GM12874 (cell line): ENCODE measurements at regions not wholly inside any gene's neighbourhood (a gene's known extent, or its start where the extent isn't known, plus 50 kb on each side); places are given as distances from the start of the nearest gene placed in this dataset.

ENCODE experiments used
- TF ChIP-seq, protein P1 (sequence below): IDR thresholded peaks from 2 replicates; pipeline ENCODE4 v1.5.1; 2011; ENCODE audit warnings: low read depth, mild to moderate bottlenecking, control low read depth, low read length, moderate library complexity; ENCODE audit not compliant: insufficient read depth

DNA sequence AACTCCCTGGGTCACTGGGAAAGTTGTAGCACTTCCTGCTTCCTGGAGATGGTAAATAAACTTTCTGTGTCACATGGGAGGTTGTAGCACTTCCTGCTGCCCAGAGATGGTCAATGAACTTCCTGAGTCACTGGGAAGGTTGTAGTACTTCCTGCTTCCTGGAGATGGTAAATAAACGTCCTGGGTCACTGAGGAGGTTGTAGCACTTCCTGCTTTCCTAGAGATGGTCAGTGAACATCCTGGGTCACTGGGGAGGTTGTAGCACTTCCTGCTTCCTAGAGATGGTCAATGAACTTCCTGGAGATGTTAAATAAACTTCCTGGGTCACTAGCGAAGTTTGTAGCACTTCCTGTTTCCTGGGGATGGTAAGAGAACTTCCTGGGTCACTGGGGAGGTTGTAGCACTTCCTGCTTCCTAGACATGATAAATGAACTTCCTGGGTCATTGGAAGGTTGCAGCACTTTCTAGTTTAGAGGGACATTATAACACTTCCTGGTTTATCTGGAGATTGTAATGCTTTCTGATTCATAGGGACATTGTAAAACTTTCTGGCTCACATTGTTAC is 62.3 kb upstream of the CD99 start:
- TF ChIP-seq, protein P1, sequence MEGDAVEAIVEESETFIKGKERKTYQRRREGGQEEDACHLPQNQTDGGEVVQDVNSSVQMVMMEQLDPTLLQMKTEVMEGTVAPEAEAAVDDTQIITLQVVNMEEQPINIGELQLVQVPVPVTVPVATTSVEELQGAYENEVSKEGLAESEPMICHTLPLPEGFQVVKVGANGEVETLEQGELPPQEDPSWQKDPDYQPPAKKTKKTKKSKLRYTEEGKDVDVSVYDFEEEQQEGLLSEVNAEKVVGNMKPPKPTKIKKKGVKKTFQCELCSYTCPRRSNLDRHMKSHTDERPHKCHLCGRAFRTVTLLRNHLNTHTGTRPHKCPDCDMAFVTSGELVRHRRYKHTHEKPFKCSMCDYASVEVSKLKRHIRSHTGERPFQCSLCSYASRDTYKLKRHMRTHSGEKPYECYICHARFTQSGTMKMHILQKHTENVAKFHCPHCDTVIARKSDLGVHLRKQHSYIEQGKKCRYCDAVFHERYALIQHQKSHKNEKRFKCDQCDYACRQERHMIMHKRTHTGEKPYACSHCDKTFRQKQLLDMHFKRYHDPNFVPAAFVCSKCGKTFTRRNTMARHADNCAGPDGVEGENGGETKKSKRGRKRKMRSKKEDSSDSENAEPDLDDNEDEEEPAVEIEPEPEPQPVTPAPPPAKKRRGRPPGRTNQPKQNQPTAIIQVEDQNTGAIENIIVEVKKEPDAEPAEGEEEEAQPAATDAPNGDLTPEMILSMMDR, result no peak

DNA sequence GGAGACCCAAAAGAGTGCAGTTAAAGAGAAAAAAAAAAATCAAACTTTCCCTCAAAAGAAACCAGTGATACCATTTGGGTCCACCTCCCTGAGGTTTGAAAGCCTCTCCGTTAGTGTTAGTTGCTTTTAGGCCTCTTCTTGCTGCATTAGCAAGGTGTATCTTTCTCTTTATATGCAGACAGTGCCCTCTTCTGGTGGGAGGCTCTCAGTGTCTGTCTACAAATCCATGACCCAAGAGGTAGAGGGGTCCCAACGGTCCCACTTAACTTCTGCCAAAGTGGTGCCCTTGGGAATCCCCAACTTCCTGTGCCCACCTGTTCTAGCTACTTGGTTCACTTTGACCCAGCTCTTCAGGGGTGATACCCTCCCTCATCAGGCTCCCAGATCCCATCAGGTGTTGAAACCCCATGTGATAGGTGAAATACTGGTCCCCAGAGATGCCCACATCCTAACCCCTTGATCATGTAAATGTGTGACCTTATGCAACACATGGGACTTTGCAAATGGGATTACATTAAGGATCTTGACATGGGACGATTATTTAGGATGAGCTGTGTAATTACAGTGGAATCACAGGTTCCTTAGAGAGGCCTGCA is 63.7 kb upstream of the CD99 start:
- TF ChIP-seq, protein P1, result peak; percentile 79

DNA sequence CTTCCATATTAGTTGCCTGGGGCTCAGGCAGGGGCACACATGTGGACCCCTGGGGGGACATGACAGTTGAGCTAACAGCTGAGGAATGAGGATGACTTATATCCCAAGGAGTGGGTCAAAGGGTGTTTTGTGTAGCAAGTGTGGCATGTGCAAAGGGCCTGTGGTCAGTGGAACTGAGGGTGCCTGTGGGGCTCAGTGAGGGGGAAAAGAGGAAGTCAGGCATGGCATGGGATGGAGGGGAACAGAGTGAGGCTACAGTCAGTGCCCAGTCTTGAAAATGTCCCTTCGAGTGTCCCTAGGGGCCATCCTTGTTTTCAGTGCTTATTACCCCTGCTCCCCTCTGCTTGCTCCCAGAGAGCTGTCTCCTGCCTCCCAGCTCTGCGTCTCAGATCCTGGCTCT is 64.3 kb upstream of the CD99 start:
- TF ChIP-seq, protein P1, result no peak

DNA sequence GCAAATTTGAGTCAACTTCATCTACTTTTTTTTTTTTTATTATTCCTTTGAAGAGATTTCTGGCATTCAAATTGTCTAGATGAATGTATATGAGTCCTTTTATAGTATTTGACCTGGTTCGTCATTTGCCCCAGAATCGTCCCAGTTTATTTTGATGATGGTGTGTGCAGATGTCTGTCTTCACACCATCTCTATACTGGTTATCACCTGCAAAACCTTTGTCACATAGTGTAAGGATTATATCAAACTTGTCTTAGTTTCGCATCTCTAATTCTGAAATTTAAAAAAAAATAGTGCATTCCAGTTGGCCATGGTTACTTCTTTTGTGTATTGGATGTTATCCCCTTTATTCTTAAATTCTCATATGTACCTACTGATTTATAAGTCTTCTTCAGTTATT is 70.5 kb upstream of the CD99 start:
- TF ChIP-seq, protein P1, result no peak

DNA sequence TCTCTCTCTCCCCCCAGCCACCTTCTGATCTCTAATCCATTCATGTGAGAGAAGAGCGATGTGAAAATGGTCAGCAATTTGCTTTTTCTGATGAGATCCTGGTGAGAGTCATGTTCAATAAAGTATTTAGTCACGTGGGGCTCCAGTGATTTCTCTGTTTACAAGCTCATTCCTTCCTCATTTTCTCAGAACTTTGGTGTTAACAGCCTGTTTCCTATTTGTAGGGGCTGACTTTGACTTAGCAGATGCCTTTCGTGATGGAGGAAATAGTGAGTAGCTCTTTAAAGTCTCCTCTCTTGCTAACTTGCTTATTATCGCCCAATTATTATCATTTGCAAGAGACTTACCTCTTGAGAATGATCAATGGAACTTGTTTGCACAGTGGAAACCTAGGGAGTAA is 72.6 kb upstream of the CD99 start:
- TF ChIP-seq, protein P1, result no peak

DNA sequence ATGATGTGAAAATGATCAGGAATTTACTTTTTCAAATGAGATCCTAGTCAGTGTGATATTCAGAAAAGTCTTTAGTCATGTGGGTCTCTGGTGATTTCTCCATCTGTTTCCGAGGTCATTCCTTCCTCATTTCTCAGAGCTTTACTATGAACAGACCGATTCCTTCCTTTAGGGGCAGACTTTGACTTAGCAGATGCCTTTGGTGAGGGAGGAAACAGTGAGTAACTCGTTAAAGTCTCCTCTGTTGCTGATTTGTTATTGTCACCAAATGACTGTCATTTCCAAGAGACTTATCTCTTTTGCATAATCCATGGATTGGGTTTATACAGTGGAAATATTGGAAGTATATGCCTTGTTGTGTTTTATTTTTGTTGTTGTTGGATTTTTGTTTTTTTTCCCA is 76.2 kb upstream of the CD99 start:
- TF ChIP-seq, protein P1, result no peak

DNA sequence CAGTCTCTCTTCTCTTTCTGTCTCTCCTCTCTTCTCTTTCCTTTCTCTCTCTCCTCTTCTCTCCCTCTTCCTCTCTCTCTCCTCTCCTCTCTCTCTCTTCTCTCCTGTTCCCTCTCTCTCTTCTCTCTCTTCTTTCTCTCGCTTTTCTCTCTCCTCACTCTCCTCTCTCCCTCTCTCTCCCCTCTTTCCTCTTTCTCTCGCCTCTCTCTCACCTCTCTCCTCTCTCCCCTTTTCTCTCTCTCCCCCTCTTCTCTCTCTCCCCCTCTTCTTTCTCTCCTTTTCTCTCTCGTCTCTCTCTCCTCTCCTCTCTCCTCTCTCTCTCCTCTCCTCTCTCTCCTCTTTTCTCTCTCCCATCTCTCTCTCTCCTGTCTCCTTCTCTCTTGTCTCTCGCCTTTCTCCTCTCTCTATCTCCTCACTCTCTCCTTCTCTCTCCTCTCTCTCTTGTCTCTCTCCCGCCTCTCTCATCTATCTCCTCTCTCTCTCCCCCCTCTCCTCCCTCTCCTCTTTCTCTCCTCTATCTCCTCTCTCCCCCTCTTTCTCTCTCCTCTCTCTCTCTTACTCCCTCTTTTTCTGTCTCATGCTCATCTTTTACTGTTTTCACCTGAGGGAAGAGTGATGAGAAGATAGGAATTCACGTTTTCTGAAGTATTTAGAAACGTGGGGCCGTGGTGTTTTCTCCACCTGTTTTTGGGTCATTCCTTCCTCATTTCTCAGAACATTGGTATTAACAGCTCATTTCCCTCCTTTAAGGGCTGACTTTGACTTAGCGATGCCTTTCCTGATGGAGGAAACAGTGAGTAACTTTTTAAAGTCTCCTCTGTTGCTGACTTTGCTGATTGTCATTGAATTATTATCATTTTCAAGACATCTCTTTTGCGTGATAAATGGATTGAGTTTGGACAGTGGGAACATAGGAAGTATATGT is 80.6 kb upstream of the CD99 start:
- TF ChIP-seq, protein P1, result no peak
